Caki2 (cell line): ENCODE measurements at regions not wholly inside any gene's neighbourhood (a gene's known extent, or its start where the extent isn't known, plus 50 kb on each side); places are given as distances from the start of the nearest gene placed in this dataset.

Experiments
- DNase-seq: peaks from one replicate; pipeline ENCODE4 v3.0.0-alpha.2; 2015; ENCODE audit warnings: low read depth
- in situ Hi-C: cut with HindIII; loops from 2 replicates; pipeline ENCODE4 v1.10.0; 2016; ENCODE audit warnings: low sequenced_read_pairs, low pct_unique_long_range_greater_than_20kb, mixed read lengths

DNA sequence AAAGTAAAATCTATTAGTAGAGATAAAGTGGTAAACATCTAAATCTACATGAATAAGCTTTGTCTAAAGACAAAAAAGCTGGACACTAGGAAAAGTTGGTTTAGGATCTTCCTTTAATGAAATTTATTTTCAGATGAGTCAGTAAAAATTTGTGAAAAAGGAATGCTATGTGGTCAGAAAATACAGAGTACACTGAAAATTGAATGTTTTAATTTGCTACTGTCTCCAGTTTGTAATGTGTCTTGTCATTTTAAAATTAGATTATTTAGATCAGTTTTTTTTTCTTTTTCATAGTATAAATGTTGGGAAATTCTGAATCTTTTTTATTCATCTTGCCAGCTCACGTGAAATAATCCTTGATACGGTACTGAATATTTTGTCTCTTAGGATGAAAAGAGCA is 56.9 kb downstream of the SLITRK6 start:
- DNase-seq: no peak
- in situ Hi-C loops: no loop called here

DNA sequence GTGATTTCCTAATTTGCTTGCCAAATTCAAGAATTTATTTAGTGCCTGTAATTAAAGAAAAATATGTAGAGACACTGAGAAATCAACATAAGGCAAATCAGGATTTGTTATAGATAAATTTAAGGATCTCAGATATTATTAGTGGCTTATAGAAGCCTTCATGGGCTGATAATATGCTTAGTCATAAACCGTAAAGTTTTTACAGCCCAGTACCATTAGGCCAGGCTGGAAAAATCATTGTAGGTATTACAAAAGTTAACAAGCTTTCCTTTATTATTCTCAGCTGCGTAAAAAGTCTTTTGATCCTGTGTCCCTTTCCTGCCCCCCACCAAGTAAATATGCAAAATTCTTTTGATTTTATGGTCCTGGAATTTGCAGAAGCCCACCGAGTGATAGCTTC is 58.2 kb downstream of the SLITRK6 start:
- in situ Hi-C loops: no loop called here
- no peak for DNase-seq

DNA sequence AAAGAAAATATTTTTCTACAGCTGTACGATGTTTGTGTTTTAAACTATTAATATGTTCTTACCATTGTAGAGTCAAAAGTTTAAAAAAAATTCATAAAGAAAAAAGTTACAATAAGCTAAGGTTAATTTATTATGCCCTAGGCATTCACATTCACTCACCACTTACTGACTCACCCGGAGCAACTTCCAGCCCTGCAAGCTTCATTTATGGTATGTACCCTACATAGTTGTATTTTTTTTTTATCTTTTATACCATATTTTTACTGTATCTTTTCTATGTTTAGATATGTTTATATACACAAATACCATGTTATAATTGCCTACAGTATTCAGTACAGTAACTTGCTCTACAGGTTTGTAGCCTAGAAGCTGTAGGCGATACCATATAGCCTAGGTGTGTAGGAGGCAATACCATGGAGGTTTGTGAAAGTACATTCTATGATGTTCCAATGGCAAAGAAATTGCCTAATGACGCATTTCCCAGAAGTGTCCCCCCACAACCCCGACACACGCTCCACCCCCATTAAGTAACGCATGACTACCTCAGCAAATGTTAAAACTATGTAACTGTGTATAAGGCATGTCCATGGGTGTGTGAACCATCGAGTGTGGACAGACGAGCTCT is 60.4 kb downstream of the SLITRK6 start:
- in situ Hi-C loops: no loop called here
- no peak for DNase-seq

DNA sequence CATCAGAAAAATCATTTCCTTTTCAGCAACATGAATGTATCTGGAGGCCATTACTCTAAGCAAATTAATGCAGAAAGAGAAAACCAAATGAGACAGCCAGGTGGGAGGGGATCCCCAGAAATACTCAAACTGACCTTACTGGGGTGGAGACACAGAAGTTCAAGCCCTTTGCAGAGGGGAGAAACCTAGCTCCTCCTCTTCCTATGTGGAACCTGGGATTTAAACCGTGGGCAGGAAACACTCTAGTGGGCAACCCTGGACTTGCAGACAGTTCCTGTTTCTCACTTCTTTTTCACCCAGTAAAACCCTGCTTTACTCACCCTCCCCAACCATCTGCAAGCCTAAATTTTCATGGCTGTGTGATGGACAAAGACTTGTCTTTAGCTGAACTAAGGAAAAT is 61.3 kb downstream of the SLITRK6 start:
- in situ Hi-C loops: no loop called here
- DNase-seq: no peak

DNA sequence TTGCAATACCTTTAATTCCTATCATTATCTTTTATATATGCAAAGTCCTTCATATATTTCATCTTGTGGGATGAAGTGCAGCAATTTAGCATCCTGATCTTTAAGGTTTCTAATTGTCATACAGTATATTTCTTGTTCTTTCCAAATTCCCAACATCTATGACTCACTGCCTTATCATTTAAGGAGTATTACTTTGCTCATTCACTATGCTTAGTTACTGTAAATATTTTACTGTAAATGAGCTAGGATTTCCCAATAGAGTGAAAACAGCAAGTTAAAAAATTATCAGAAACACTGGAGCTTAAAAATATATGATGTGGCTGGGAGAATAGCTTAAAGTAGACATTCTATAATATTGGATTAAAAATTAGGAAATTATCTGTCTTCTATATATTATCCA is 69.9 kb downstream of the SLITRK6 start:
- in situ Hi-C loops: no loop called here
- no peak for DNase-seq

DNA sequence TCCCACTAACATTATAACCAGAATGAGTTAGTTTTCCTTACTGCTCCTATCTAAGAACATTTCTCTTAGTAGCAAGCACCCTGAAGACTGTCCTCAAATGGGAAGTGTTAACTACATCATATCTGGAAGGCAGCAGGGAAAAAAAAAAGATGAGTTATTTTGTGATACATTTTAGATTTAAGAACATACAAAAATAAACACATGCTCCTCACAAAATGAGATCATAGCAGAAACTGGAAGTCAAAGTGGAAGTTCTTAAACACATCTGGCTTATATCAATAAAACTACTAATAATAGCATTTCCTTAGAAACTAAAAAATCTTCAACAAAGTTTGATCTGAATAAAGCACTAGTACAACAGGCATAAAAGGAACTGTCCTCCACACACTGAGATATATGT is 70.4 kb downstream of the SLITRK6 start:
- in situ Hi-C loops: no loop called here
- DNase-seq: no peak

DNA sequence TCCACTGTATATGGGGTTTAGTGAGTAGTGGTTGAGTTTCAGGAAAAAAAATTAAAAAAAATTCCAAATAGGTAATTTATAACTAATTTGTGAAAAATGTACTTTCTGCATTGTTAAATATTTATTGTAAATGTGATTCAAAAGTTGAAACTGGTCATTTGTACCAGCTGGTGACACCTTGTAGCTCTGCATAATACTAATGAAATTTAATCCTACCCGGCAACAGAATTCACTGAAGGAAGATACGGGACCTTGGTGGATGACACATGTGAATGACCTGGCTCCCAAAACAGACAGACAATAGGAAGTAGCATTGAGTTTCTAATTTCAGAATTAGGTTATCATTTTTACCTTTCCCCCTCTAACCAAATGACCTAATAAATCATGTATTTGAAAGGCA is 73.8 kb downstream of the SLITRK6 start:
- in situ Hi-C loops: no loop called here
- DNase-seq: no peak

DNA sequence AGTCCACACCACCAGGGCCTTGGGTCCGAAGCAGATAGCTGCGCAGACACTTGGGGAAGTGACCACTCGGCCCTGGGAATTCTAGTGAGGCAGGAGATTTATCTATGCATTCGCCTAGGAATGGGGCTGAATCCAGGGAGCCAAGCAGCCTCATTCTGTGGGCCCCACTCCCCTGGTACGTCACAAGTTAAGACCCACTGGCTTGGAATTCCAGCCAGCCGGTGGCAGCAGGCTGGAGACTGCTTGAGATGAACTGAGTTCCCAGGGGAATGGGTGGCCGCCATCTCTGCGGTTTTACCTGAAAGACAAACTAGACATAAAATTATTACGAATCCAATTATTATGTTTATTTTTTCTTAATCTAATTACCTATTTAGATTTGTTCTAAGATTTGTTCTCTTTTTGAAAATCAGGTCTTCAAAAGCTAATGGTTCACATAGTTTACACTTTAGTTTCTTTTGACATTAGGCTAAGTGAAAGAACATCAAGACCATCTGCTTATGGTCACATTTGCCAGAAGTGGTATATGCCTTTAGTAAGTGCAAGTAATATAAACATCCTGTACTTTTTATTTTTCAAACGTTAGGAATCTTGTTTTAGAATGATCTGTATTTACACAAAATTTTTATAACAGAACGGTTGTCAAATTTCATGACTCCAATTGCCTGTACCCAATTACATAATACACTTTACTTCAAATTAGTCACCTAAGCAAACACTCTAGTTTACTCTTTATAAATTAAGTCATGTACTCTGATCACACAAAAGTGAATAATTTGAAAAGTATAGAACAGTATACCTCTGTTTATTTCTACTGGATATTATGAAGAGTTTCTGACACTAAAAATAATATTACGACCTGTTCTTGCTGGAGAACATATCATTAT is 74.4 kb downstream of the SLITRK6 start:
- no peak for DNase-seq
- in situ Hi-C loops: no loop called here

DNA sequence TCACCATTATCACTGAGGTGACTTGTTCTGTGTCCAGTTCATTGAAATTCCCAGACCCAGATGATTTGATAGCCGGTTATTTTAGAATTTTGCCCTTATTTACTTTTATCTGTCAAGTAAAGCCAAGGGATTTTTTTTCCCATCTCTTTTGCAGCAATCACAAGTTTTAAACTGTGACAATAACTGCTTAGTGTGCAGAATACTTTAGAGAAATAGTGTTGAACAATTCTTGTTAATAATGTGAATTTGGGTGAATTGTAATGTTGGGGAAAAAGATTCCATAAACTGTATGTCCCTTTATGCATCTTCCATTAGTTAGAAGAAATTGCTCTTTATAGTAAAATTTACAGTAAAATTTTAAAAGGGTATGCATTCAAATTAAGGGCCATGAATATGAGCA is 79.5 kb downstream of the SLITRK6 start:
- in situ Hi-C loops: no loop called here
- no peak for DNase-seq

DNA sequence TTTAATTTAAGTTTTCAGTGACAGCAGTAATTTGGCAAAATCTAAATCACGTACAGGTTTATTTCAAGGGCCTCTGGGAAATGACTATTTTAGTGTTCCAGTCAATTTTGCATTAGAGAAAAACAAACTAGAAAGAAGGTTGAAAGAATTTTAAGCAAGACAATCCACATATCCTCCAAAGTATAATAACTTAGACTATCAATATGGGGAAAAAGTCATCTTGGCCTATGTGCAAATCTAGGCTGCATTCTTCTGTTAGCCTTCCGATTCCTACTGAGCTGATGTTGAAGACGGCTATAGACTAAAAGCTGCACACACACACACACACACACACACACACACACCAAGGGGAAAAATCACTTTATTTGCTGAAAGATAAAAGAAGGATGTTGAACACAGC is 81.3 kb downstream of the SLITRK6 start:
- DNase-seq: no peak
- in situ Hi-C loops: no loop called here

DNA sequence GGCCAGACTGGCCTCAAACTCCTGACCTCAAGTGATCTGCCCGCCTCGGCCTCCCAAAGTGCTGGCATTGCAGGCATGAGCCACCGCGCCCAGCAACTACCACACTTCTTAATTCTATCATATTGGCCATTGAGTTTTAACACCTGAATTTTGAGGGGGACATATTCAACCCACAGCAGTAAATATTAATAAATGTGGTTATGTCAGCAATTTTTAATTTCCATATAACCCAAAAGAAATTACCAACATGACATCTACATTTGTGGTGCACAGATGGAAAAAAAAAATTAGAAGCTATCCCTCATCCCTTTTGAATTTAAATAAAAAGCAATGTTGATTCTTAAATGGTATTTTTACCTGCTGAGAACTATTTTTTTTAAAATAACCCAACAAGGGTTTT is 88.7 kb downstream of the SLITRK6 start:
- in situ Hi-C loops: no loop called here

DNA sequence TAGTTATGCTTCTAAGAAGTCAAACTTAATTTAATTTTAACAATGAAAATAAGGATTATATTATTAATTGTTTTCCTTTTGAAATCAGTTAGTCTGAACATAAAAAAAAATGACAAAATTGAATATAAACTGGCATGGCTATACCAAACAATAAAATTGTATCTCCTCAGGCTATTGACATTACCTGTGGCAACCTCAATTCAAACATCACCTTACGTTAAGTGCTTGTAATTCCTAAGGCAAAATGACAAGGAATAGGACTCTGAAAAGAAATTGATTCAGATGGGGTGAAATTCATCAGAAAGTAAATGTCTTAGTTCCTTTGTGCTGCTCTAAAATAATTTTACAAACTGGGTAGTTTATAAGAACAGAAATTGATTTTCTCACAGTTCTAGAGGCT is 89.5 kb downstream of the SLITRK6 start:
- in situ Hi-C loops: no loop called here
- DNase-seq: no peak

More for the DNA sequence above, 88.7 kb downstream of the SLITRK6 start:
- no peak for DNase-seq

DNA sequence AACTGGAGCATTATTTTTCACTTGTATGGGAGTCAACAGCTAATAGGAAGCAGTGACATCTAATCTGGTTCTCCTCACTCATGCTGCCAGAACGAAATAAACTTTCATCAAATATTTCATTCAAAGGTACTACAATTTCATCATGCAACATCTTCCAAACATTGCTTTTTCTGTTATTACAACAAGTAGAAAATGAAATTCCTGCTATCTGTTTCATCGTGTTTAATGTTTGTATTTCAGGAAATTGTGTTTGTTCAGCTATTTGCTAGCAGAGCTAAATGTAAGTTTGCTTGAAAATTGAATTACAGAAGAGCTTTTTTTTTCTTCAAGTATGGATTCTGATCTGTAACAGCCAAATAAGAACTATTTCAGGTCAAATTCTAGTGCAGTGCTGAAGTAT is 90.1 kb downstream of the SLITRK6 start:
- in situ Hi-C loops: no loop called here
- DNase-seq: no peak

DNA sequence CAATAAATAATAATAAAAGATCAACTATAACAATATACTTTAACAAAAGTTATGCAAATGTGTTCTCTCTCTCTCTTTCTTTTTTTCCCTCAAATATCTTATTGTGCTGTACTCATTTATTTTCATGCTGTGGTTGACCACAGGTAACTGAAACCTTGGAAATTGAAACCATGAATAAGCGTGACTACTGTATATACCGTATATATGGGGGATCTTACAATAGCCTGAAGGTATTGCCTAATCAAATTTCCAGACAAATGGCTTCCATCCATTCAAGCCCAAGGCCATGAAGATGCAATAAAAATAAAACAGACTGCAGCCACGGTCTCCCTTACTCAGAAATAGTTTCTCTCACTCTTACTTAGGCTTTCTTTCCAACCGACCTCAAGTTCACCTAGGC is 98.3 kb downstream of the SLITRK6 start:
- in situ Hi-C loops: no loop called here
- DNase-seq: no peak

DNA sequence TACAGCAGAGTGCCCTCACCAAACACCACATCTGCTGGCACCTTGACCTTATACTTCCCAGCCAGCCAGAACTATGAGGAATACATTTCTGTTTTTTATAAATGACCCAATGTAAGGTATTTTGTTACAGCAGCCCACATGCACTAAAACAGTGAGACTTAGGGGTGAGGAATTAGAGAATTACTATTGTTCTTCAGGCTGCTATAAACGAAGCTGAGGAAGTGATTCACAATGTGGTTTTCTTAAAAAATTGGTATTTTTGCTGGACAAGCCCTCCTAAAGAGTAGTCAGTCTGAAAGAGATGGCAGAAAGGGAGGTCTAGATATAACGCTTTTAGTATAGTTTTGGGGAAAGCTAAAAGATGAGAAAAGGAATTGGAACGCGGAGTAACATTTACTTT is 101.0 kb downstream of the SLITRK6 start:
- DNase-seq: no peak
- in situ Hi-C loops: no loop called here

DNA sequence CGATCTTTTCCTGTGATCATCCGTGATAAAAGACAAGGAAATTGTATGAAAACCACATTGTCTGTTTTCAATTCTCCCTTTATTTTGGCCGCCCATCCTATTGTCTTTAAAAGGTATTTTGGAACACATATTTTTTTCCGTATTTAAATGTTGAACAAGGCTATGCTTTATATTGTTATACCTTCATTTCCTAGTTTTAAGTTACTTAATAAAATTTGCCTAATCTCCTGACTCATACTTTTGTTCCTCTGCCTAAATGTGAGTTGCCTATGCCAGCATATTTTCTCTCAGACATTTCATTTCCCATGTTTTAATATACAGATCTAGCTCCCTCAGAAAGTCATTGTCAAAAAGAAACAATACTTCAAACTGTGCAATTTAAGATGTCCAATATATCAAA is 104.2 kb downstream of the SLITRK6 start:
- DNase-seq: no peak
- in situ Hi-C loops: no loop called here

DNA sequence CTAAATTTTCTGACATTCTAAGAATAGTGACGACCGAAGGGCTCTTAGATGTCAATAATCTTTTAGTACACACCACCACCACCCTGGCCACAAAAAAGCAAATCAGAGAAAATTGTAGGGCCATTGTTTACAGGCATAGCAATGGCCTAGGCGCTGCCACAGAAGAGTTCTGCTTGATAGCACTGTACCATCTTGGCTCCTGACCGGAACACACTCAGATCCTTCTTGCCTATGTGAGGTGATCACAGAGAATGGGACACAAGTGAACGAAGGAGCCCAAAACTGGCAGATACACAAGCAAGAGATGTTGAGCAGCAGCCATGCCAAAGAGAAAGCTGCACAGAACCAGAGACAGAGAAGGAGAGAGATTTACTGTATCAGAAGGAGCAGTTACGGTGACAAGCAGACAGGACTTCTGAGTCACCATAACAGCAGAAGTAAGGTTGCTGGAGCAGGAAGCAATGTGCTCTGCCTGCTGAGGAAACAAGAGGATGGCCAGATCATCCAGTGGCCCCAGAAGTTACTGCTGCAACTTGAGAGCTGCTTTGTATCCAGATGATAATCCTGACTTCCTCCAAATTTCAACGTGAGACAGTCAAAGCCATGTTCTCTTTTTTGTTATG is 105.2 kb downstream of the SLITRK6 start:
- in situ Hi-C loops: no loop called here
- DNase-seq: peak; percentile 3

DNA sequence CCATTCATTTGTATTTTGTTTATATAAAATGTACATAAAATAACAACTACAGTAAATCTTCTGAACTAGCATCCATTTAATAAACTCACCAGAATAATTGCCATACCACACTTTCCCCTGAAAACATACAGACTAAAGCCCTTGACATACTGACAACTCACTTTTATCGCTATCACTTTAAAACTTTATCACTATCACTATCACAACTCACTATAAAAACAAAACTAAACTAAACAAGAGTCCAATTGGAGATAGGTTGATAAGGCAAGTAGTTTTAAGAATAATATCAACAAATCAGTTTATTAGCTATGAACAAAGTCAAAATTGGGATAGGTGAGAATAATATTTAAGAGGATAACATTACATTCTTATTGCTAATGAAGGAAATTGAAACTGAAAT is 108.9 kb downstream of the SLITRK6 start:
- in situ Hi-C loops: no loop called here
- DNase-seq: no peak

DNA sequence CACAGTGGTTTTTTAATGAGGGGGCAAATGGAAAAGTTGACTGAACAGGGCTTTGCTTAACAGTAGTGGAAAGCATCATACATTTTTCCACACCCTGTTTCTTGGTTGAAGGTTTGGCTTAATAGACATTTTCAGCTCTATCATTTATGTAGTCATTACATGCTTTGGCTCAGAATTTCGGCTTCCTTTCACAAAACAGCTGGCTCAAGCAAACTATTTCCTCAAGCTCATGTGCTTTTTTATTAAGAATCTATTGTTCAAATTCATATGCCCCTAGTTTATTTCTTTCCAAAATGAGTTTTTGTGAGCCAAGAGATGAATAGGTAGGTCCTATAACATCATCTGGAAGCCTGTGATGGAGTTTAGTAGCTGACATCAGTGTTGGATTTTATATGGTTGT is 113.8 kb downstream of the SLITRK6 start:
- in situ Hi-C loops: no loop called here
- DNase-seq: no peak
